ENCODE measurements at regions not wholly inside any gene's neighbourhood (a gene's known extent, or its start where the extent isn't known, plus 50 kb on each side); places are given as distances from the start of the nearest gene placed in this dataset.

DNA sequence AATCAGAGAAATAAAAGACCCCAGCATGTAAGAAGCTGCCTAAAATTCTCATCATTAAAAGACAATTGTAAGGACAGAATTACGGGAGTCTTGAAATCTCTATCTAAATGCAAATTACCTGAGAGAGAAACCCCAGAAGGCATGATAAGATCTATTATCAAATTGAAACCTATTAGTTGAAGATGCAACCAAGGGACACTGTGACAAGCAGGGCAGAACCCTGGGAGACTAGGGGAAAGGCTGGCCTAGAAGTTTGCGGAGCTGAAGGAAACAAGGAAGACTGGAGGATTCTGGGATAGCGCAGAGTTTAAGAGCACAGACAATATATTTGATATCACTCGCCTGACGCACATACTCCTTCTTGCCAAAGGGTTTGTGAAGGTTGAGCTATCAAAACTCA lies 319.5 kb upstream of the CHAC2 start:
- ChIA-PET SMC1A (ENCODE audit: uncharacterized antibody, unreplicated experiment) (interaction anchor here (1.4 kb wide), 1 partner anchor 11 kb away, joined by 3 read pairs; no protein-coding TSS in a partner anchor), CTCF (no interaction called here), RAD21 (ENCODE audit: unreplicated experiment) (no interaction called here), POLR2A (no interaction called here)
- Histone ChIP-seq H3K79me2 (ENCODE audit: control insufficient read depth, insufficient read depth, low read length) (no peaks in the 10 kb centered on the region), H3K4me2 (ENCODE audit: control insufficient read depth, insufficient read depth) (no peak overlapping the region), H3K4me1 (ENCODE audit: control insufficient read depth, insufficient read depth, low read length) (no peaks in the 10 kb centered on the region), H3K36me3 (ENCODE audit: control insufficient read depth in 2 of 2, insufficient read depth in 2 of 2, low read length in 1 of 2) (no peaks in the 10 kb centered on the region), H3K27me3 (replicated peaks in 1 of 2; ENCODE audit: control insufficient read depth in 2 of 2, insufficient read depth in 2 of 2, low read length in 1 of 2) (no peaks in the 10 kb centered on the region), H3K9ac (ENCODE audit: control insufficient read depth, insufficient read depth, low read length) (no peak overlapping the region), H3K9me3 (replicated peaks; ENCODE audit: control insufficient read depth, insufficient read depth, low read length) (no peaks in the 10 kb centered on the region), H3K4me3 (no peak overlapping the region), H3K27ac (ENCODE audit: control insufficient read depth, insufficient read depth) (no peak overlapping the region), H4K20me1 (ENCODE audit: control insufficient read depth, insufficient read depth) (no peaks in the 10 kb centered on the region), H2AFZ (ENCODE audit: control insufficient read depth, low read depth, low read length) (no peak overlapping the region)
- in situ Hi-C loops (cut with MboI) (no loop called here), intact Hi-C loops (cut with micrococcal nuclease; ENCODE audit: unreplicated experiment) (no loop called here)
- FAIRE-seq (no peak), ATAC-seq (no peak), DNase-seq (ENCODE audit: low read depth, low spot score) (no peak)
- 31% methylated on average over 5 of the region's 5 CpGs for WGBS (ENCODE audit: insufficient coverage, insufficient replicate concordance, low lambda C conversion rate, missing lambda C conversion rate)
- BruUV-seq (replicated peaks): no TSS peak
- TF ChIP-seq NBN (IDR thresholded peaks at IDR 0.05) (no peak), SPI1 (IDR thresholded peaks at IDR 0.05; ENCODE audit: borderline replicate concordance, insufficient read depth, low read depth, low read length) (no peak), SMC3 (IDR thresholded peaks at IDR 0.05; ENCODE audit: borderline replicate concordance, low read length) (no peak), EP300 (IDR thresholded peaks at IDR 0.05; ENCODE audit: borderline replicate concordance in 1 of 2, control insufficient read depth in 1 of 2, low read depth in 2 of 2, low read length in 2 of 2) (no peak), KDM1A (IDR thresholded peaks at IDR 0.05; ENCODE audit: borderline replicate concordance) (no peak), SUZ12 (IDR thresholded peaks at IDR 0.05; ENCODE audit: unreplicated experiment) (no peak), ZNF622 (IDR thresholded peaks at IDR 0.05) (no peak), CEBPB (IDR thresholded peaks at IDR 0.05; ENCODE audit: borderline replicate concordance in 1 of 2, low read depth in 2 of 2, low read length in 2 of 2) (no peak), MYB (IDR thresholded peaks at IDR 0.05; ENCODE audit: borderline replicate concordance, low read depth, low read length) (no peak), NFYA (IDR thresholded peaks at IDR 0.05; ENCODE audit: borderline replicate concordance, low read depth, low read length) (no peak), PRDM15 (CRISPR knock-in tag; IDR thresholded peaks at IDR 0.05) (no peak), CBX3 (IDR thresholded peaks at IDR 0.05; ENCODE audit: borderline replicate concordance, low read depth) (no peak), NRF1 (conservative IDR thresholded peaks at IDR 0.05; ENCODE audit: low read depth, low read length) (no peak), PML (IDR thresholded peaks at IDR 0.05; ENCODE audit: low read length) (no peak), RAD51 (IDR thresholded peaks at IDR 0.05) (no peak), RELA (IDR thresholded peaks at IDR 0.05; ENCODE audit: borderline replicate concordance, partially characterized antibody) (no peak), SRF (IDR thresholded peaks at IDR 0.05; ENCODE audit: low read depth in 2 of 2, low read length in 2 of 2) (no peak)
- TF ChIP-seq, protein P1, sequence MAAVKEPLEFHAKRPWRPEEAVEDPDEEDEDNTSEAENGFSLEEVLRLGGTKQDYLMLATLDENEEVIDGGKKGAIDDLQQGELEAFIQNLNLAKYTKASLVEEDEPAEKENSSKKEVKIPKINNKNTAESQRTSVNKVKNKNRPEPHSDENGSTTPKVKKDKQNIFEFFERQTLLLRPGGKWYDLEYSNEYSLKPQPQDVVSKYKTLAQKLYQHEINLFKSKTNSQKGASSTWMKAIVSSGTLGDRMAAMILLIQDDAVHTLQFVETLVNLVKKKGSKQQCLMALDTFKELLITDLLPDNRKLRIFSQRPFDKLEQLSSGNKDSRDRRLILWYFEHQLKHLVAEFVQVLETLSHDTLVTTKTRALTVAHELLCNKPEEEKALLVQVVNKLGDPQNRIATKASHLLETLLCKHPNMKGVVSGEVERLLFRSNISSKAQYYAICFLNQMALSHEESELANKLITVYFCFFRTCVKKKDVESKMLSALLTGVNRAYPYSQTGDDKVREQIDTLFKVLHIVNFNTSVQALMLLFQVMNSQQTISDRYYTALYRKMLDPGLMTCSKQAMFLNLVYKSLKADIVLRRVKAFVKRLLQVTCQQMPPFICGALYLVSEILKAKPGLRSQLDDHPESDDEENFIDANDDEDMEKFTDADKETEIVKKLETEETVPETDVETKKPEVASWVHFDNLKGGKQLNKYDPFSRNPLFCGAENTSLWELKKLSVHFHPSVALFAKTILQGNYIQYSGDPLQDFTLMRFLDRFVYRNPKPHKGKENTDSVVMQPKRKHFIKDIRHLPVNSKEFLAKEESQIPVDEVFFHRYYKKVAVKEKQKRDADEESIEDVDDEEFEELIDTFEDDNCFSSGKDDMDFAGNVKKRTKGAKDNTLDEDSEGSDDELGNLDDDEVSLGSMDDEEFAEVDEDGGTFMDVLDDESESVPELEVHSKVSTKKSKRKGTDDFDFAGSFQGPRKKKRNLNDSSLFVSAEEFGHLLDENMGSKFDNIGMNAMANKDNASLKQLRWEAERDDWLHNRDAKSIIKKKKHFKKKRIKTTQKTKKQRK (IDR thresholded peaks at IDR 0.05; ENCODE audit: low read depth, low read length): no peak
